AG04449 (cell line): ENCODE measurements at regions not wholly inside any gene's neighbourhood (a gene's known extent, or its start where the extent isn't known, plus 50 kb on each side); places are given as distances from the start of the nearest gene placed in this dataset.
"Not testable (repeated sequence)": the region's sequence is repeated elsewhere in the genome, so short reads cannot be mapped to it uniquely, and the experiment has no call there.

Source experiments
- CTCF ChIA-PET: fragments of 350-600 bp; formaldehyde crosslinking; extraction: SDS; loops from one replicate; lab custom pipeline; 2021; ENCODE audit warnings: antibody characterized with exemption; lab: Yijun Ruan, JAX
- POLR2A ChIA-PET: fragments of 400-600, 350-600 bp; formaldehyde crosslinking; extraction: SDS; loops from one replicate; lab custom pipeline; 2020; ENCODE audit warnings: antibody characterized with exemption, inconsistent platforms; lab: Yijun Ruan, JAX
- DNase-seq: peaks from one replicate; pipeline ENCODE4 v3.0.0-alpha.2; 2010; ENCODE audit warnings: low read depth, low spot score
- H3K4me3 ChIP-seq: 2 replicates; pipeline ENCODE4 v1.5.1; 2011; ENCODE audit warnings: low read depth, mild to moderate bottlenecking, control low read depth, low read length
- TF ChIP-seq, protein P1 (sequence below): IDR thresholded peaks from one replicate; pipeline ENCODE4 v1.5.1; 2011; ENCODE audit warnings: mild to moderate bottlenecking, moderate library complexity, low read length, control low read depth, inconsistent platforms; ENCODE audit not compliant: insufficient read depth; ENCODE audit errors: missing control alignments

GRCh38 chr6:166848979-166849748 is 107.2 kb downstream of the RNASET2 start:
- POLR2A ChIA-PET: no interaction called here
- CTCF ChIA-PET: no interaction called here
- TF ChIP-seq, protein P1, sequence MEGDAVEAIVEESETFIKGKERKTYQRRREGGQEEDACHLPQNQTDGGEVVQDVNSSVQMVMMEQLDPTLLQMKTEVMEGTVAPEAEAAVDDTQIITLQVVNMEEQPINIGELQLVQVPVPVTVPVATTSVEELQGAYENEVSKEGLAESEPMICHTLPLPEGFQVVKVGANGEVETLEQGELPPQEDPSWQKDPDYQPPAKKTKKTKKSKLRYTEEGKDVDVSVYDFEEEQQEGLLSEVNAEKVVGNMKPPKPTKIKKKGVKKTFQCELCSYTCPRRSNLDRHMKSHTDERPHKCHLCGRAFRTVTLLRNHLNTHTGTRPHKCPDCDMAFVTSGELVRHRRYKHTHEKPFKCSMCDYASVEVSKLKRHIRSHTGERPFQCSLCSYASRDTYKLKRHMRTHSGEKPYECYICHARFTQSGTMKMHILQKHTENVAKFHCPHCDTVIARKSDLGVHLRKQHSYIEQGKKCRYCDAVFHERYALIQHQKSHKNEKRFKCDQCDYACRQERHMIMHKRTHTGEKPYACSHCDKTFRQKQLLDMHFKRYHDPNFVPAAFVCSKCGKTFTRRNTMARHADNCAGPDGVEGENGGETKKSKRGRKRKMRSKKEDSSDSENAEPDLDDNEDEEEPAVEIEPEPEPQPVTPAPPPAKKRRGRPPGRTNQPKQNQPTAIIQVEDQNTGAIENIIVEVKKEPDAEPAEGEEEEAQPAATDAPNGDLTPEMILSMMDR: no peak
- H3K4me3 ChIP-seq: no peak overlapping the region
- no peak for DNase-seq

DNA sequence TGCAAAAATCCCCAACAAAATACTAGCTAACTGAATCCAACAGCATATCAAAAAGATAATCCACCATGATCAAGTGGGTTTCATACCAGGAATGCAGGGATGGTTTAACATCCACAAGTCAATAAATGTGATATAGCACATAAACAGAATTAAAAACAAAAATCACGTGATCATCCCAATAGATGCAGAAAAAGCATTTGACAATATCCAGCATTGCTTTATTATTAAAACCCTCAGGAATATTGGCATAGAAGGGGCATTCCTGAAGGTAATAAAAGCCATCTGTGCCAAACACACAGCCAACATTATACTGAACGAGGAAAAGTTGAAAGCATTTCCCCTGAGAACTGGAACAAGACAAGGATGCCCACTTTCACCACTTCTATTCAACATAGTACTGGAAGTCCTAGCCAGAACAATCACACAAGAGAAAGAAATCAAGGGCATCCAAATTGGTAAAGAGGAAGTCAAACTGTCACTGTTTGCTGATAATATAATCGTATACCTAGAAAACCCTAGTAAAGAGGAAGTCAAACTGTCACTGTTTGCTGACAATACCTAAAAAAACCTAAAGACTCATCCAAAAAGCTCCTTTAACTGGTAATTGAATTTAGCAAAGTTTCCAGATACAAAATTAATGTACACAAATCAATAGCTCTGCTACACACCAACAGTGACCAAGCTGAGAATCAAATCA is 109.8 kb downstream of the RNASET2 start:
- POLR2A ChIA-PET, DNase-seq, H3K4me3 ChIP-seq, CTCF ChIA-PET: not testable (repeated sequence)

DNA sequence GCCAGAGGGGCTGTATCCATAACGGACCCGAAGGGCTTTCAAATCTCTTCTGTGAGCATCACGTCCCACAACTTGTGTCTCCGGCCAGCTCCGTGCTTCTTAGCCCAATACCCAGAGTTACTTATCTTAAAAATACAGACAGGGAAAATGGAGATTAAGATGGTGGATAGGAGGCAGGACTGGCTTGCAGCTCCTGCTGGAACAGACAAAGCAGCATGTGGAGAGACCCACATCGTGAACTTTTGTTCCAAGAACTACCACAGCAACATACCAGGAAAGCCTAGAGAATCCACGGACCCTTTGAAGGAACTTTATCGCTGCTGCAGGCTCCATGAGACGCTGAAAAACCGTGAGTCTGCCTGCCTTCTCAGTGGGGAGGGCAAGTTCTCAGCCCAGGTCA is 113.7 kb downstream of the RNASET2 start:
- TF ChIP-seq, protein P1: no peak
- no peak overlapping the region for H3K4me3 ChIP-seq
- no peak for DNase-seq
- ChIA-PET POLR2A (no interaction called here), CTCF (no interaction called here)

DNA sequence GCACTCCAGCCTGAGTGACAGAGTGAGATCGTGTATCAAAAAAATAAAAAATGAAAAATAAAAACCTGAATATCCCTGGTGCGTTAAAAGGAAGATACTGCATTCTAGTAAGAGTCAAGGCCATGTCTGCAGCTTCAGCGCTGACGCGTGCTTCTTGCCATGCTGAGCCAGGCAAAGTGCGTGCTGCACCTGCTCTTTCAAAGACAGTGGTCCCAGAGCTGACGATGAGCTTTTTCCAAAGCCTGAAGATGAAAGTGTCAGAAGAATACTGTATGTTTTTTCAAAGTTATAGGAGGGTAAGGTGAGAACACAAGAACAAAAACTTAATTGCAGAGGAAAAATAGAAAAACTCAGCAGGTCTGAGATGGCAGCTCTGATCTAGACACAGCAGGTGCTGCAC is 115.1 kb downstream of the RNASET2 start:
- DNase-seq: no peak
- CTCF ChIA-PET: no interaction called here
- H3K4me3 ChIP-seq: no peak overlapping the region
- TF ChIP-seq, protein P1: no peak
- POLR2A ChIA-PET: no interaction called here

GRCh38 chr6:166839569-166839968 is 116.8 kb downstream of the RNASET2 start:
- DNase-seq: no peak
- TF ChIP-seq, protein P1: no peak
- H3K4me3 ChIP-seq: no peak overlapping the region
- ChIA-PET POLR2A (no interaction called here), CTCF (no interaction called here)

GRCh38 chr6:166838987-166839386 is 117.4 kb downstream of the RNASET2 start:
- no peak for DNase-seq
- TF ChIP-seq, protein P1: no peak
- ChIA-PET CTCF (no interaction called here), POLR2A (no interaction called here)
- H3K4me3 ChIP-seq: no peak overlapping the region
